Jurkat, Clone E6-1 (cell line): ENCODE measurements at regions not wholly inside any gene's neighbourhood (a gene's known extent, or its start where the extent isn't known, plus 50 kb on each side); places are given as distances from the start of the nearest gene placed in this dataset.
"Not testable (repeated sequence)": the region's sequence is repeated elsewhere in the genome, so short reads cannot be mapped to it uniquely, and the experiment has no call there.

Experiments
- DNase-seq: peaks from one replicate; pipeline ENCODE4 v3.0.0-alpha.2; 2011; ENCODE audit warnings: low read depth, low spot score
- H3K4me3 ChIP-seq: 2 replicates; pipeline ENCODE4 v1.5.1; 2011; ENCODE audit warnings: mild to moderate bottlenecking, low read length, control low read depth, moderate library complexity

- H3K4me3 ChIP-seq: no peak overlapping the region
- DNase-seq: no peak
Observed at GRCh38 chr12:105671720-105672119, 341.2 kb downstream of the C12orf75 start.

- H3K4me3 ChIP-seq: no peak overlapping the region
- DNase-seq: no peak
Observed at GRCh38 chr12:105672121-105672975, 341.9 kb downstream of the C12orf75 start.

- no peak for DNase-seq
- no peak overlapping the region for H3K4me3 ChIP-seq
Observed at GRCh38 chr12:105674871-105675699, 344.6 kb downstream of the C12orf75 start.

GRCh38 chr12:105676694-105677093, 346.2 kb downstream of the C12orf75 start:
- no peak overlapping the region for H3K4me3 ChIP-seq
- no peak for DNase-seq

GRCh38 chr12:105677672-105678071, 347.2 kb downstream of the C12orf75 start:
- no peak overlapping the region for H3K4me3 ChIP-seq
- DNase-seq: no peak

GRCh38 chr12:105679982-105680381, 349.5 kb downstream of the C12orf75 start:
- no peak overlapping the region for H3K4me3 ChIP-seq
- no peak for DNase-seq

- no peak for DNase-seq
- no peak overlapping the region for H3K4me3 ChIP-seq
Observed at GRCh38 chr12:105681341-105681740, 350.9 kb downstream of the C12orf75 start.

GRCh38 chr12:105682821-105683220, 352.3 kb downstream of the C12orf75 start:
- not testable (repeated sequence) for H3K4me3 ChIP-seq, DNase-seq

GRCh38 chr12:105683836-105684235, 353.3 kb downstream of the C12orf75 start:
- not testable (repeated sequence) for DNase-seq

GRCh38 chr12:105698075-105698474, 367.6 kb downstream of the C12orf75 start:
- no peak overlapping the region for H3K4me3 ChIP-seq
- DNase-seq: no peak

More at GRCh38 chr12:105683836-105684235, 353.3 kb downstream of the C12orf75 start:
- H3K4me3 ChIP-seq: not testable (repeated sequence)

GRCh38 chr12:105699209-105699608, 368.7 kb downstream of the C12orf75 start:
- no peak for DNase-seq
- H3K4me3 ChIP-seq: no peak overlapping the region

GRCh38 chr12:105704787-105705186, 374.3 kb downstream of the C12orf75 start:
- no peak overlapping the region for H3K4me3 ChIP-seq
- DNase-seq: no peak

GRCh38 chr12:105705235-105705634, 374.7 kb downstream of the C12orf75 start:
- DNase-seq: no peak
- no peak overlapping the region for H3K4me3 ChIP-seq

GRCh38 chr12:105705765-105706164, 375.3 kb downstream of the C12orf75 start:
- peak; percentile 20 for DNase-seq
- H3K4me3 ChIP-seq: no peak overlapping the region

GRCh38 chr12:105706321-105706972, 376.0 kb downstream of the C12orf75 start:
- no peak for DNase-seq
- no peak overlapping the region for H3K4me3 ChIP-seq

GRCh38 chr12:105706973-105707334, 376.5 kb downstream of the C12orf75 start:
- no peak overlapping the region for H3K4me3 ChIP-seq
- no peak for DNase-seq

GRCh38 chr12:105713606-105714305, 383.3 kb downstream of the C12orf75 start:
- DNase-seq: no peak

GRCh38 chr12:105716621-105717020, 386.1 kb downstream of the C12orf75 start:
- no peak overlapping the region for H3K4me3 ChIP-seq
- DNase-seq: no peak

More at GRCh38 chr12:105713606-105714305, 383.3 kb downstream of the C12orf75 start:
- H3K4me3 ChIP-seq: no peak overlapping the region
